OCI-LY1 (cell line): ENCODE measurements at regions not wholly inside any gene's neighbourhood (a gene's known extent, or its start where the extent isn't known, plus 50 kb on each side); places are given as distances from the start of the nearest gene placed in this dataset.

Experiments used
- EZH2 ChIP-seq: fragments of 200-600 bp; sonication (generic), shearing (Covaris generic); IDR thresholded peaks from 2 replicates; pipeline ENCODE4 v1.8.0; 2017; ENCODE audit warnings: borderline replicate concordance, mixed run types, mild to moderate bottlenecking, antibody characterized with exemption, low read length, moderate library complexity, mixed read lengths
- TF ChIP-seq, protein P1 (sequence below): fragments of 200-600 bp; sonication (generic), shearing (Covaris generic); IDR thresholded peaks from 2 replicates; pipeline ENCODE4 v1.5.1; 2017; ENCODE audit warnings: mild to moderate bottlenecking, antibody characterized with exemption, low read length, moderate library complexity, mixed read lengths

DNA sequence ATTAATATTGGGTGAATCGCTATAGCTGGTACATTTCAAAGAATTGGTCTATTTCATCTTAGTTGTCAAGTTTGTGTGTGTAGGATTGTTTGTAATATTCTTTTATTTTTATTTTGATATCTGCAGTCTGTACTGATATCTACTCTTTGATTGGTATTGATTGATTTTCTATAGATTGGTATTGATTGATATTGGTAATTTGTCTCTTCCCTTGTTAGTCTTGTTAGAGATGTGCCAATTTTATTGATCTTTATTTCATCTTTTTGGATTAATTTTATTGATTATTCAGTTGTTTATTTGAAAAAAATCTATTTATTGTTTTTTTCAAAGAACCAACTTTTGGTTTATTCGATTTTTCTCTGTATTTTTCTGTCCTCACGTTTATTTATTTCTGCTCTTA lies 61.4 kb downstream of the TM2D3 start:
- TF ChIP-seq, protein P1, sequence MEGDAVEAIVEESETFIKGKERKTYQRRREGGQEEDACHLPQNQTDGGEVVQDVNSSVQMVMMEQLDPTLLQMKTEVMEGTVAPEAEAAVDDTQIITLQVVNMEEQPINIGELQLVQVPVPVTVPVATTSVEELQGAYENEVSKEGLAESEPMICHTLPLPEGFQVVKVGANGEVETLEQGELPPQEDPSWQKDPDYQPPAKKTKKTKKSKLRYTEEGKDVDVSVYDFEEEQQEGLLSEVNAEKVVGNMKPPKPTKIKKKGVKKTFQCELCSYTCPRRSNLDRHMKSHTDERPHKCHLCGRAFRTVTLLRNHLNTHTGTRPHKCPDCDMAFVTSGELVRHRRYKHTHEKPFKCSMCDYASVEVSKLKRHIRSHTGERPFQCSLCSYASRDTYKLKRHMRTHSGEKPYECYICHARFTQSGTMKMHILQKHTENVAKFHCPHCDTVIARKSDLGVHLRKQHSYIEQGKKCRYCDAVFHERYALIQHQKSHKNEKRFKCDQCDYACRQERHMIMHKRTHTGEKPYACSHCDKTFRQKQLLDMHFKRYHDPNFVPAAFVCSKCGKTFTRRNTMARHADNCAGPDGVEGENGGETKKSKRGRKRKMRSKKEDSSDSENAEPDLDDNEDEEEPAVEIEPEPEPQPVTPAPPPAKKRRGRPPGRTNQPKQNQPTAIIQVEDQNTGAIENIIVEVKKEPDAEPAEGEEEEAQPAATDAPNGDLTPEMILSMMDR, result no peak
- no peak for TF ChIP-seq EZH2
